ENCODE measurements at regions not wholly inside any gene's neighbourhood (a gene's known extent, or its start where the extent isn't known, plus 50 kb on each side); places are given as distances from the start of the nearest gene placed in this dataset.

DNA sequence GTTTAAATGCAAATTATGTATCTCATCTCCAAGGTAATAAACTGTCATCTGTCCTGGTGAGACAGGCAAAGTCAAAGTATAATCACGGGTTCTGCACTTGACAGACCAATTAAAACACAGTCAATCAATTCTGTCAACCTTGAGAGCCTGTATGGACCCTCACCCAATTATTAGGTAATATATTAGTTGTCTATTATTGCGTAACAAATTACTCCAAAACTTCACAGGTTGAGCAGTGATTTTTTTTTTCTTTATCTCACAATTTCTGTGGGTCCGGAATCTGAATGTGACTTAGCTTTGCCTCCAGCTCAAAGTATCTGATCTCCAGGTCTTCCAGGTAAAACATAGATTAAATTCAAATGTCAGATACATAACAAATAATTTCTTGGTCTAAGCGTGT is 707.4 kb upstream of the ARGLU1 start:
- TF ChIP-seq, protein P1, sequence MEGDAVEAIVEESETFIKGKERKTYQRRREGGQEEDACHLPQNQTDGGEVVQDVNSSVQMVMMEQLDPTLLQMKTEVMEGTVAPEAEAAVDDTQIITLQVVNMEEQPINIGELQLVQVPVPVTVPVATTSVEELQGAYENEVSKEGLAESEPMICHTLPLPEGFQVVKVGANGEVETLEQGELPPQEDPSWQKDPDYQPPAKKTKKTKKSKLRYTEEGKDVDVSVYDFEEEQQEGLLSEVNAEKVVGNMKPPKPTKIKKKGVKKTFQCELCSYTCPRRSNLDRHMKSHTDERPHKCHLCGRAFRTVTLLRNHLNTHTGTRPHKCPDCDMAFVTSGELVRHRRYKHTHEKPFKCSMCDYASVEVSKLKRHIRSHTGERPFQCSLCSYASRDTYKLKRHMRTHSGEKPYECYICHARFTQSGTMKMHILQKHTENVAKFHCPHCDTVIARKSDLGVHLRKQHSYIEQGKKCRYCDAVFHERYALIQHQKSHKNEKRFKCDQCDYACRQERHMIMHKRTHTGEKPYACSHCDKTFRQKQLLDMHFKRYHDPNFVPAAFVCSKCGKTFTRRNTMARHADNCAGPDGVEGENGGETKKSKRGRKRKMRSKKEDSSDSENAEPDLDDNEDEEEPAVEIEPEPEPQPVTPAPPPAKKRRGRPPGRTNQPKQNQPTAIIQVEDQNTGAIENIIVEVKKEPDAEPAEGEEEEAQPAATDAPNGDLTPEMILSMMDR (IDR thresholded peaks at IDR 0.05) = no peak
- no peak for TF ChIP-seq POLR2A (IDR thresholded peaks at IDR 0.05)
